Inflammatory macrophage treated with lipopolysaccharide for 4 hours (primary cell): ENCODE measurements at regions not wholly inside any gene's neighbourhood (a gene's known extent, or its start where the extent isn't known, plus 50 kb on each side); places are given as distances from the start of the nearest gene placed in this dataset.
"Not testable (repeated sequence)": the region's sequence is repeated elsewhere in the genome, so short reads cannot be mapped to it uniquely, and the experiment has no call there.

ENCODE experiments used
- DNase-seq: peaks from one replicate; pipeline ENCODE4 v3.0.0-alpha.2; 2020

DNA sequence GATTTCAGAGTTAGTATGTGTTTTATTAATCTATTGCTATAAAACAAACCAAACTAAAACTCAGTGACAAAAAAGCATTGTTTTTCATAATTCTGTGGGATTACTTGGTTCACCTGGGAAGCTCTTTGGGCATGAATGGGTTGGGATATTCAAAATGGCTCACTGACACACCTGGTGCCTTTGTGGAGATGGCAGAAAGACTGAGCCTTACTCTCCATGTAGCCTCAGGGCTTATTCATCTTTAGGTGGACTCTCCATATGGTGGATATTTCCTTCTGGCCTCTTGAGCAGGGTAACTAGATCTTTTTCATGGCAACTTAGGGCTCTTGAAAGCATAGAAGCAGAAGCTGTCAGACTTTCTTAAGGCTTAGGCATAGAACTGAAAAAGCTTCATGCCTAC, 1102.8 kb upstream of the SEL1L start:
- no peak for DNase-seq

DNA sequence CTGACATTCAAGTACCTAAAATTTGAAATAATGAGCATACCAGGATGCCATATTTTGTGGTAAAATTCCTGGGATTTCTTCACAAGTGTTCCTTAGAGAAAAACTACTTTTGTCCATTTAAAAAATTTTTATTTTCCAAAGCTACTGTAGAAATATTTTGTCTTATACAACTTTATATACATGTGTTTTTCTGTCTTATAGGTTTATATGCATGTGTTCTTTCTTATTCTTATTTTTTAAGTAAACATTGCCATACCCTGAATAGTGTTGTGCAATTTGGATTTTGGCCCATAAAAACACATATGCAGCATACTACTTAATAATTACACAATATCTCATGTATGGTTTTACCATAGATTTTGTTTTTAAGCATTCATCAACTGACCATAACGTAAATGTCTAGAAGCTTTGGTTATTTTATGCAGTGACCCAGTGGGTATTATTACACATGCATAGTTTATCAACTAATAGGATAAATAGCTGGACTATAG, 1107.4 kb upstream of the SEL1L start:
- DNase-seq = no peak

DNA sequence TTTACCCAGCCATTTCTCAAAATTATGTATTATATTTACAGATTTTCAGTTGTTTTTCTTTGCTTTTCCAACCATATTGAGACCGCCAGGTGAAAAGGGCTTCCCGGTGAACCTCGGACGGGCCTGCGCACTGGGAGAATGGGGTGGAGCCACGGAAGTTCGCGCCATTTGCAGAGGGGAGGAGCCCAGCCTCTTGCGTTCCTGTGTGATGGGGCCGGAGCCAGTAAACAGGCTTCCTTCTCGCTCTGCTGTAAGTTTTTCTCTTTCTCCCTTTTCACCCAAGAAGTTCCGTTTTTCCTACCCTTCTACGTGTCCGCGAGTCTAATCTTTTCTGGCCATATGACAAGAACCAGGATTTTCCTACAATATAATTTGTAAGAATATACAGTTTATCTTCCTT, 1108.8 kb upstream of the SEL1L start:
- DNase-seq = no peak

DNA sequence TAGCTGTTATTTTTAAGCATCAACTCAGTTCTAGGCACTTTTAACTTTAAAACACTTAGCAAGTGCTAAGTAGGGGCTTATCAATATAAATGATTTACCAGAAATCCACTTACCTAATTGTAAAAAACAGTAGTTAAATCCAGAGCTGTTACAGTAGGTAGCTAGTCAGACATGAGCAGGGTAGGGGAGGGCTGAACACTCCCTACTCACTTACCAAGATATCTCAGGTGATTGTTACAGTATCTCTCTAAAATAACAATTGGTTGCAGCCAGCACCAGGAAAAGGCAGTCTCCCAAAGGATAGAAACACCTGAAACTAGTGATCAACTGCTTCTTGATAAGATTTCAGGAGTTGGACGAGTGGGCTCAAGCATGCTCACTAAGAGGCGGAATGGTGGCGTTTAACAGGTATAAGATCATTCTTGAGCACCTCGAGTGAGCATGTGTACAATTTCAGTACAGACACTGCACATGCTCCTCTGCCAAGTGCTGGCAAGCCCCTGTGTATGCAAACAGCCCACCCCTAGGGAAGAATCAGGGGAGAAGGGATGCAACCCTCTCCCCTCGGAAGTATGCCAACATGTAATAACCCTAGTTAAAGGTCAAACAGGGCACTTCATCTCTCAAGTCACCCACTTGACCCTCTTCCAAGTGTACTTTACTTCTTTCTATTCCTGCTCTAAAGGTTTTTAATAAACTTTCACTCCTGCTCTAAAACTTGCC, 1113.6 kb upstream of the SEL1L start:
- DNase-seq = no peak

DNA sequence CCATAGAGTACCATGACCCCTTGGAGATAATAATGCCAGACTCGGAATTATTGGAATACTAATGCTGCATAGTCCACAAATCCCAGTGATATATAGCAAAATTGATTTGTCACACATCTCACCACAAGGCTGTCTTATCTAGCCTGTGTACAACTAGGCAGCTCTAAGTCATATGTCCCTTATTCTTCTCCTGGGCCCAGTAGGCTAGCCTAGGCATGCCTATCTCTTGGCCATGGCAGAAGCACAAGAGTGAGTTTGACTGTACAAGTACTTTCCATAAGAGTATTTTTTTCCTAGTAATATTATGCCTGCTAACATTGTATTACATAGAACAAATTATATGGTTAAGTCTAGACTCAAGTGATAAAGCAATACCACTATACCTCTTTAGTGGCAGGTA, 1122.1 kb upstream of the SEL1L start:
- no peak for DNase-seq

DNA sequence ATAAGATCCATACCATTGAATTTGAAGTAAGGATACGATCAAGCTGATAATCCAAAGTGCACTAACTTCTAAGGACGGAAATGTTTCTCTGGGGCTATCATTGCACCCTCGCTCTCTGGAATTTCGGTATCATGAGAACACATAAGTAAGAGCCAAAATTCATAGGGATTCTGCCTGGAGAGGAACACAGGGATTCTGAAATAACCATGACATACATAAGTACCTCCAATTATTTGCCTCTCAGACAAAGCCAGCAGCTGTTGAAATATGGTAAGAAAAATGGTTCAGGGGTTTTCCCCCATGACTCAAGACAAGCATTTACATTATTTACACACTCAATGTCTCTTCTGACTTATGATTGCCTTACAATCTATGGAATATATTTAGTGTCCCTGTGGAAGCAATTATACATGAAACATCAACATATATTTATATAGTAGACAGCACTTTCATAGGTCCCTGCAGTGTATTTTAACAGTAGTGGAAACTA, 1123.6 kb upstream of the SEL1L start:
- no peak for DNase-seq

DNA sequence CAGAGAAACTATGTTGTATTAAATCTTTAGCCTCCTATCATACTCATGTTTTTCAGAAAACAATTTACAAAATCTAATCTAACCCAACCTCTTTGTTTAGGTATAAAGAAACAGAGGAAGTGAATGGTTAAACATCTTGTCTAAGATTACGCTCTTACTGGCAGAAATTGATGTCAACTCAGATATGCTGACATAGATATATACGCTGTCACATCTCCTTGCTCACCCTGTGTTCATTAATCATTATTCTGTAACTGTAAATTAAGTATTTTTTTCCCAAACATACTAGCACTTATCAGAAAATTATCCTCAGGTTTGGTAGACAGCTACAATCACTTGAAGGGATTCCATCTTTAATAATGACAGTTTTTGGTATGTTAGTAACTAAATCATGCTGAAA, 1127.6 kb upstream of the SEL1L start:
- DNase-seq = no peak

DNA sequence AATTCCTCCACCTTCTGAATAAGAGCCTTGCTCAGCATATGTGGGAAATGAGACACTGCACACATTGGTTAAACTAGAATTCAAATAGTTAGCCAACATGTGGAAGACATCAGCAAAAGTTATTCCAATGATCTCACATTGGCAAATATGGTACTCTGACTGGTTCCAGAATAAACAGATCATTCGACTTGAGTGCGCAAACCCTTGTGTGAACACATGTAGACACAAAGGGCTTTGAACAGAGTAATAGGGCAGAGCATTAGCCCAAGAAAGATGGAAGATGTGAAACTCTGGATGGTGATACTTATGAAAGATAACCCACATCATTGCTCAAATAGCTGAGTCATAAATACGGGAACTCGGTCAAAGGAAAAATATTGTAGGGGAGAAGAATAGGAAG, 1133.4 kb upstream of the SEL1L start:
- no peak for DNase-seq

DNA sequence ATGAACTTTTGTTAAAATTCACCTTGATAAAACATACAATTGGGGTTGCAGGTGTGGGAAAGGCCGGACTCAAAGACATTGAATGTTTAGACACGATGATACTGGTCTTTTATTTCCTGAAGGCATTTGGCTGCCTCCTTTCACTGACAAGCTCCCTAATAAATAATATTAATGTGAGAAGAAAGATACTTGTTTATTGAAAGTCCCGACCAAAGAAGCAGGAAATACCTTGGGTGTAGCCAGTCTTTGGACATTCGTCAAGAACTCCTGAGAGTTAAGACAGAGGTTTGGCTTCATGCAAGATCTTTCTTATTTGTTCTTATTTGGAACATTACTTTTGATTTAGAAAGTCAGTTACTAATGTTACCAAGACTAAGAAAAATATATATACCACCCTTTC, 1133.8 kb upstream of the SEL1L start:
- no peak for DNase-seq

DNA sequence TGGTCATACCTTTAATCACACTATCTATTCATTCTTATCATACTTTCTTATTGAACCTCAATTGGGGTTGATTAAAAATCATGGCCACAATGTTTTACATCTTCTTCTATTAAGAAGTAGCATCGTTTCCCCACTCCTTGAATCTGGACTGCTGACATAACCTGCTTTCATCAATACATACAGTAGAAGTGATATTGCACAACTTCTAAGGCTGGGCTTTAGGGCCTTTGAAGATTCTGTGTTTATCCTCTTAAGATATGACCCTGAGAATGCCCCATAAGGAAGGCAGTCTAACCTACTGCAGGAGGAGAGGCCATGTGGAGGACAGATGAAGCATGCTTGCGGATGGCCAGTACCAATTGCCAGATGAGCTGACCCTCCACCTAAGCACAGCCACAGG, 1142.8 kb upstream of the SEL1L start:
- no peak for DNase-seq

DNA sequence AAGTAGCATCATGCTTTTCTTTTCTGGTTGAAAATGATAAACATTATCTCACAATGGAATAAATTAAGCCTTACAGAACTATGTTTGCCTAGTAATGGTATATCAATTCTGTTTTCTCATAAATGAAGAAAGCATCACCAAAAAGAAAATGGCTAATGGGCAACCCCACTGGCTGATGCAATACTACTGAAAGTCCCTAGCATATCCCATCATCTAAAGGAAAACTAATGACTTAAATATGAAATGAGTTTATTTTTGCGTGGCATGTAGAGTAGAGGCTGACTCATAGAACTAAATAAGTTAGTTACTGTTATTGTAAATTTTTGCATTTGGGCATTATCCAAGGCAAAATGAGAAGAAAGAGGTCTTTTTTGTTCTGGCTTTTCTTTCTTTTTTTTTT, 1156.3 kb upstream of the SEL1L start:
- no peak for DNase-seq

DNA sequence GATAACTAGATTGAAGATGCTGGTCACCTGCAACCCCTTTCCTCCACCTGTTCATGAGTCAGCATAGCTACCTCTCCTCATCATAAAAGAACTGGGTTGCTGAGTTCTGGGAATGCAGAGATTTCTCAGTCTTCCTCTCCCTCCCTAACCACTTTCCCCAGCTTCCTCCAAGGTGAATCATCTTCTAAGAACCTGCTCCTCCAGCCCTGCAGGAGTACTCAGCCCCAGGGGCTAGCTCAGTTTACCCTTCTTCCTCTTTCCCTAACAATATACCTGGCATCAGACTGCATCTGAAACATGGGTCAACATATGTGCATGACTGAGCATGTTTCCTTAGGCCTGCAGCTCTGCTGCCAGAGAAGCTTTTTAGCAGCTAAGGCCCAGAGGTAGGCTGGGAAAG, 1157.5 kb upstream of the SEL1L start:
- not testable (repeated sequence) for DNase-seq

DNA sequence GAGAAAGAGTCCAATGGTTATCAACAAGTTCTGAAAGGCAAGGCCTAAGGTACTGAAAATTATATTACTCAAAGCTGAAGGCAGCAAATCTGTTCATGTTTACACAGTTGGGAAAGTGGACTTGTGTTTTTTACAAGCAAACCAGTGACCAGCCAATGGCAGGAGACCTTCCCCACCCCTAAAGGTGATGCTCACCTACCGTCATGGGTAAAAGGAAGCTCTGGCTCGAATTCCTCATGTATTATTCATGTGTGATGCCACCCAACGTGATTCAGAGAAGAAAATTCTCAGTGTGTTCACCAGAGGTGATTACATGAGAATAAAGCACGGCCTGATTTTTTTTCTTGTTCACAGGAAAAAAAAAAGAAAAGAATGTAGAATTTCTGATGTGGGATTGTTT, 1161.2 kb upstream of the SEL1L start:
- DNase-seq = no peak

DNA sequence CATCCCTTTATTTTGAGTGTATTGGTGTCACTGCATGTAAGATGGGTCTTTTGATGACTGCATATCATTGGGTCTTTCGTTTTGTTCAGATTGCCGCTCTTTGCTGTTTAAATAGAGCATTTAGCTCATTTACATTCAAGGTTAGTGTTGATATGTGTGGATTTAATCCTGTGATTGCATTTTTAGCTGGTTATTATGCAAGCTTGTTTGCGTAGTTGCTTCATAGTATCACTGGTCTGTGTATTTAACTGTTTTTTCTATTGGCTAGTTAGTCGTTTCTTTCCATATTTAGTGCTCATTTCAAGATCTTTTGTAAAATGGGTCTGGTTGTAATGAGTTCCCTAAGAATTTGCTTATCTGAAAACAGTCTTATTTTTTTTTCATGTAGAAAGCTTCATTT, 1170.6 kb upstream of the SEL1L start:
- DNase-seq = no peak

DNA sequence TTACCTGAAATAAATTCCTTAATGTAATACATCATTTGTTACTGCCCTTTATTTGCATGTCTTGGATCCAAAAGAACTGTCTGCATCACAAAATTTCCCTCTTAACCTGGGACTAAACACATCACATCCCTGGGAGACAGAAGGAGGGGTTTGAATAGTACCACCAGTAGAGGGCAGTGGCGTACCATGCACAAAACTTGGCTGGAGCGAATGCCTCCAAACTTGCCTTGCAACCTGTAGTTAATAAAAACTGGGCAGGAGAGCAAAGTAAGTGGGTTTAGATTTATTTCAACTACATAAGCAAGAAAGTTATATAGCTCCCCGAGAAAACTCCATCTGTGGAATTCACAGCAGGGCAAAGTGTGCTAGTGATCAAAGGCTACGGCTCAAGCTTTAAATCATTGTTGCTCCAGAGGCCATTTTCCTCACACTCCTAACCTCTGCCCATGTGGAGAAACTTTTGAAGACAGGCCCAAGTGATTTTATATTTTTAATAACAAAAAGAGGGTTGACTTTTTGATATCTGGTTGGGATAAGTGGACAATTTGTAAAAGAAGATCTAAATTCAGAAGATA, 1176.7 kb upstream of the SEL1L start:
- peak; percentile 21 for DNase-seq

DNA sequence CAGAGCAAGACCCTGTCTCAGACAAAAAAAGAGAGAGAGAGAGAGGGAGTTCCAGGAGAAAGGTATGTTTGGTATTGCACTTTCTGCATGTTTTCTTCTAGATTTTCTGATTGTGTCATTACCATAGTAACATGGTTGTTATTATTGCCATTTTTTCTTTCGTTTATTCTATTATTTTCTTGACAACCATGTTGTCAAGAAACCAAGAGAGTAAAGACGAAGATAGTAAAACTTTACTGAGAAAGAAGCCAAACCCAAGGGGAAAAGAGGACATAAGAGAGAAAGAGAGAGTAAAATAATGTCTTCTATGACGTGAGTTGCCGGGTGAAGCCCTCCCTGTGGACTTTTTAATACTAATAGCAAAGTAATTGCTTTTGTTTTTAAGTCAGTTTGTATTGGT, 1186.0 kb upstream of the SEL1L start:
- DNase-seq = no peak

DNA sequence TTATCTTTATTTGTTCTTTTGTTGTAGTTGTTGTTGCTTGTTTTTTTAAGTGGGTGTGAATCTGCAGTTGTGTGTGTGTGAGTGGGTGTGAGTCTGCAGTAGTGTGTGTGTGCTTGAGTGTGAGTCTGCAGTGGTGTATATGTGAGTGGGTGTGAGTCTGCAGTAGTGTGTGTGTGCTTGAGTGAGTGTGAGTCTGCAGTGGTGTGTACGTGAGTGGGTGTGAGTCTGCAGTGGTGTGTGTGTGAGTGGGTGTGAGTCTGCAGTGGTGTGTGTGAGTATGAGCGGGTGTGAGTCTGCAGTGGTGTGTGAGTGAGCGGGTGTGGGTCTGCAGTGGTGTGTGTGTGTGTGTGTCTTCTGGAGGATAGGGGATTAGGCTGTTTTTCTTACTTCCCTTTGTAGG, 1186.8 kb upstream of the SEL1L start:
- DNase-seq = no peak

DNA sequence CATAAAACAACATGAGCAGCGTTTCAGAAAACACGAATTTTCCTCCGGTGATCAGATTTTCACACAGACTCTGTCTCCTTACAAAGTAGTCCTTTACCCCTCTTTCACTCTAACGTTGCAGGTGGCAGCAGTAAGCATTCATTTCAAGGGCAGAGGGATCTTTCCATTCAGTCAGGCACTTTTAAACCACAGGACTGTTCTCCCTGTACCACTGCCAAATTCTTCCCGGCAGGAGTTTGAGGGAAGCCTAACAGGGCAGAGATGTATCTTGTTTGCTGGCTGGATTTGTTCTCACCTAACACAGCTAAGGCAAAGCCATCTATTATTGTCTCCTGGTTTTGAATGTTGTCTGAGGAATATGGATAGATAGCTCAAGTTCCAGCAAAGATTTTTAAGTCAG, 1187.3 kb upstream of the SEL1L start:
- DNase-seq = no peak

DNA sequence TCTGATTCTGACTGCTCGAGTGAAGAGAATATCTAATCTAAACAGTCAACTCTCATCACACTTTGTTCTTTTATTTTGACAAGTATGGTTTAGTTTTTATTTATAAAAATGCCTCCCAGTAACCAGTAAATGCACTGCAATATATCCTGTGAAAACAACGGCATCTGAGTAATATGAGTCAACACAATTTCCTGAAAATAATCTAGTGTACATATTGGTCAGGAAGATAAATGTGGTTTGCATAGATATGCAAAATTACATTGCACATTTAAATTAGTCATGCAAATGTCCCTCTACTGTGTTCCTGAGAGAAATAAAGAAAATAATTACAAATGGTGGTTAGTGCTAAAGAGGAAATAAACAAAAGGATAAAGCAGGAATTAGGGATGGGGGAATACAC, 1190.7 kb upstream of the SEL1L start:
- DNase-seq = no peak

DNA sequence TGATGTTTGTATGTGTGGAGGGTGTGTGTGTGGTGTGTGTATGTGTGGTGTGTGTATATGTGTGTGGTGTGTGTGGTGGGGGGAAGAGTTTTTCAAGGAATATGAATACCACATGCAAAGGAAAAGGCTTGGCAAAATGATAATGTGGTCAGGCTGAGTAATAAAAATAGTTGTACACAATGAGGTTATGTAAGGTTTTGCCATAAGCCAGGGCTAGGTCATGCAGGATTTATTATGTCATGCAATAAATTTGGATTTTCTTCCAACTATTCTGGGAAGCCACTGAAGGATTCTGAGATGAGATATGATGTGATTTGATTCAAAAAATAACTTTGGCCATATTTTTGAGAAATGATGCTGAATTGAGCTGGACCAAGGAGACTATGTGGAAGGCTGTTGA, 1191.6 kb upstream of the SEL1L start:
- no peak for DNase-seq

DNA sequence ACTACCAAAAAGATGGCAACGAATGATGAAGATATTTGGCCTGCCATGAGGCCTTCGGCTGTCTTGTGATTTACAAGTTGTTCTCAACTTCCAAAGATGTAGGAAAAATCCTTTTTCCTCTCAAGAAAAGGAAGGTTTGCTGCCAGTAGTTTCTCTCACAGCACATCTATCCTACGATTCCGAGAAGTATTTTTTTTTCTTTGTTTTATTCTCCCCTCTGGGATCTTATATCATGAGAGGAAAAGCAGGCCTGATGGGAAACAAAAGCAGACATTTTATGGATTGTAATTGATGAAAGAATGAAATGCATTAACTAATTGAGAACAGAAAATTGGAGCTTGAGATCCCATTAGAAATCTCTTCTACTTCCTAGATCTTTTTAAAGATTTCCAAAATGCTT, 1197.9 kb upstream of the SEL1L start:
- DNase-seq = no peak

DNA sequence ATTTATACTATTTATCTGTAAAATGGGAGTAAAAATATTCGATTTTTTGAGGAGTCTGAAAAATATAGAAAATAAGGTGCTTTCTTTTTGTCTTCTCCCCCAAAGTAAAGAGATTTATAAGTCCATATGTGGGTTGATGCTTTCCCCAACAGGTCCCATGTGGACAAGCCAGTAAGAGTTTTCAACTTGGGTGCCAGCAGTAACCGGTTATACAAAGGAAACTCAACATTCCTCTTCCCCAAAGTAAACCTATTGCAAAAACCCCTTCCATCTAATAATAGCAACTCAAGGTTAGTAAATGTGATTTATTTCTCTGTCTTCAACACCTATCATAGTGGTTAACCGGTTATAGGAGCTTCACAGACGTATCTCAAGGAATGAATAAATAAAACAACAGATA, 1206.9 kb upstream of the SEL1L start:
- no peak for DNase-seq

DNA sequence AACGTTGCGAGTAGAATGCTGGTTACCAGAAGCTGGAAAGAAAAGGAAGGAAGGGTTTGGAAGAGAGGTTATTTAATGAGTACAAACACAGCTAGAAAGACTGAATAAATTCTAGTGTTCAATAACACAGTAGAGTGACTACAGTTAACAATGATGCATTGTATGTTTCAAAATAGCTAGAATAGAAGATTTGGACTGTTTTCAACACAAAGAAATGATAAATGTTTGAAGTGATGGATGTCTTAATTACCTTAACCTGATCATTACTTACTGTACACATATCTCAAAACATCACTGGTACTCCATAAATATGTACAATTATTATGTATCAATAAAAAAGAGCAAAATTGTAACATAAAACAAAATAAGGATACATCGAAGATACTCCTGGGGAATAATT, 1221.8 kb upstream of the SEL1L start:
- no peak for DNase-seq

DNA sequence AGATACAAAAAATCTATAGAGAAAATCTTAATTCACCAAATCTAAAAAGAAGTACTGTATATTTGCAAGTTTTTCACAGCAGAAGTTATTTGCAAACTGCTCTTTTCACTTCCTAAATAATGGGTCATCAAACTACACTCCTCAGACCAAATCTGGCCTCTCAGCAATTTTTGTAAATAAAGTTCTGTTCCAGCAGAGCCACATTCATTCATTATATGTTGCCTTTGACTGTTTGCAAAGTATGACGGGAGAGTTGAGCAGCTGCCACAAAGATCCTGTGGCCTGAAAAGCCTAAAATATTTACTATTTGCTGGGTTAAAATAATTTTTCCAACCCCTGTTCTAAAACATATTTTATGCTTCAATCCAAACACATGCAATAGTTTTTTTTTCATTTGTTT, 1222.3 kb upstream of the SEL1L start:
- DNase-seq = no peak

DNA sequence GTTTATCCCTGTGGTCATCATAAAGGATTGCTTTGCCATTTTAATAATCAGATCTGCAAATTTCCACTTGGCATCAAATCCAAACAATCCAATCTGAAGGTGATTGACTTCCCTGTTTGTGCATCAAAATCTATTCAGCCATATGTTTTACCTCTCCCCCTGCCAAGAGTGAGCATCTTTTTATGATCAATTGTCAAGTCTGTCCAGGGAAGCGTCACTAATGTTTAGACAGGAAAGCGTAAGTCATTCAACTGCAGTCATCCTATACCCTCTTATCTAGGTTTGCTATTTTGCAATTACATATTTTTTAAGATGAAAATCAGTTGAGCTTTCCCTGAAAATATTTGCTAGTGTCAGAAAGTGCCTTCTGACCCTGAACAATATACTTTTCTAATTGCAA, 1224.1 kb upstream of the SEL1L start:
- no peak for DNase-seq
